ENCODE measurements at regions not wholly inside any gene's neighbourhood (a gene's known extent, or its start where the extent isn't known, plus 50 kb on each side); places are given as distances from the start of the nearest gene placed in this dataset.

- no peak overlapping the region for H3K4me3 Mint-ChIP-seq
- H3K27ac Mint-ChIP-seq = no peak overlapping the region
- no peaks in the 10 kb centered on the region for H3K9me3 Mint-ChIP-seq
- H3K4me1 Mint-ChIP-seq = no peaks in the 10 kb centered on the region
- H3K36me3 Mint-ChIP-seq = no peaks in the 10 kb centered on the region
- H3K27me3 Mint-ChIP-seq = peaks cover 11% of the 10 kb centered on the region
These were observed 90.2 kb upstream of the UQCRFS1 start for GRCh38 chr19:29303069-29303718.

- no peaks in the 10 kb centered on the region for H3K4me1 Mint-ChIP-seq
- no peak overlapping the region for H3K4me3 Mint-ChIP-seq
- no peaks in the 10 kb centered on the region for H3K9me3 Mint-ChIP-seq
- H3K27me3 Mint-ChIP-seq = peaks cover 14% of the 10 kb centered on the region
- no peak overlapping the region for H3K27ac Mint-ChIP-seq
- H3K36me3 Mint-ChIP-seq = no peaks in the 10 kb centered on the region
These were observed 90.8 kb upstream of the UQCRFS1 start for GRCh38 chr19:29303719-29304090.

GRCh38 chr19:29305268-29305667 is 92.3 kb upstream of the UQCRFS1 start:
- Mint-ChIP-seq H3K27ac (no peak overlapping the region), H3K4me1 (no peaks in the 10 kb centered on the region), H3K36me3 (no peaks in the 10 kb centered on the region), H3K9me3 (no peaks in the 10 kb centered on the region), H3K27me3 (peaks cover 14% of the 10 kb centered on the region), H3K4me3 (no peak overlapping the region)

- no peaks in the 10 kb centered on the region for H3K4me1 Mint-ChIP-seq
- H3K4me3 Mint-ChIP-seq = no peak overlapping the region
- no peak overlapping the region for H3K27ac Mint-ChIP-seq
- H3K27me3 Mint-ChIP-seq = peaks cover 22% of the 10 kb centered on the region
- no peaks in the 10 kb centered on the region for H3K9me3 Mint-ChIP-seq
- H3K36me3 Mint-ChIP-seq = no peaks in the 10 kb centered on the region
These were observed 96.1 kb upstream of the UQCRFS1 start for GRCh38 chr19:29308977-29309590.

- Mint-ChIP-seq H3K4me1 (no peaks in the 10 kb centered on the region), H3K4me3 (no peak overlapping the region), H3K36me3 (no peaks in the 10 kb centered on the region), H3K9me3 (no peaks in the 10 kb centered on the region), H3K27ac (no peak overlapping the region), H3K27me3 (peaks cover 23% of the 10 kb centered on the region)
These were observed 96.7 kb upstream of the UQCRFS1 start for GRCh38 chr19:29309637-29310036.

GRCh38 chr19:29311191-29311790 is 98.3 kb upstream of the UQCRFS1 start:
- no peaks in the 10 kb centered on the region for H3K9me3 Mint-ChIP-seq
- H3K27ac Mint-ChIP-seq = no peak overlapping the region
- no peak overlapping the region for H3K4me3 Mint-ChIP-seq
- no peaks in the 10 kb centered on the region for H3K36me3 Mint-ChIP-seq
- H3K27me3 Mint-ChIP-seq = peaks cover 20% of the 10 kb centered on the region
- H3K4me1 Mint-ChIP-seq = no peaks in the 10 kb centered on the region

GRCh38 chr19:29315556-29316190 is 102.7 kb upstream of the UQCRFS1 start:
- no peaks in the 10 kb centered on the region for H3K4me1 Mint-ChIP-seq
- no peaks in the 10 kb centered on the region for H3K36me3 Mint-ChIP-seq
- peaks cover 16% of the 10 kb centered on the region for H3K27me3 Mint-ChIP-seq
- no peak overlapping the region for H3K27ac Mint-ChIP-seq
- H3K9me3 Mint-ChIP-seq = no peaks in the 10 kb centered on the region
- H3K4me3 Mint-ChIP-seq = no peak overlapping the region

GRCh38 chr19:29318581-29318980 is 105.6 kb upstream of the UQCRFS1 start:
- H3K9me3 Mint-ChIP-seq = no peaks in the 10 kb centered on the region
- H3K36me3 Mint-ChIP-seq = no peaks in the 10 kb centered on the region
- no peak overlapping the region for H3K4me3 Mint-ChIP-seq
- peaks cover 8% of the 10 kb centered on the region for H3K27me3 Mint-ChIP-seq
- no peak overlapping the region for H3K27ac Mint-ChIP-seq
- no peaks in the 10 kb centered on the region for H3K4me1 Mint-ChIP-seq

- peaks cover 4% of the 10 kb centered on the region for H3K4me1 Mint-ChIP-seq
- H3K27ac Mint-ChIP-seq = no peak overlapping the region
- peaks cover 3% of the 10 kb centered on the region for H3K27me3 Mint-ChIP-seq
- H3K4me3 Mint-ChIP-seq = no peak overlapping the region
- no peaks in the 10 kb centered on the region for H3K9me3 Mint-ChIP-seq
- no peaks in the 10 kb centered on the region for H3K36me3 Mint-ChIP-seq
These were observed 107.1 kb upstream of the UQCRFS1 start for GRCh38 chr19:29320086-29320485.

GRCh38 chr19:29320618-29321017 is 107.7 kb upstream of the UQCRFS1 start:
- Mint-ChIP-seq H3K4me3 (no peak overlapping the region), H3K4me1 (peaks cover 7% of the 10 kb centered on the region), H3K36me3 (no peaks in the 10 kb centered on the region), H3K27ac (no peak overlapping the region), H3K27me3 (peaks cover 3% of the 10 kb centered on the region), H3K9me3 (no peaks in the 10 kb centered on the region)

GRCh38 chr19:29321116-29321515 is 108.2 kb upstream of the UQCRFS1 start:
- H3K27me3 Mint-ChIP-seq = peaks cover 3% of the 10 kb centered on the region
- no peak overlapping the region for H3K4me3 Mint-ChIP-seq
- H3K27ac Mint-ChIP-seq = no peak overlapping the region
- H3K4me1 Mint-ChIP-seq = peaks cover 7% of the 10 kb centered on the region
- H3K9me3 Mint-ChIP-seq = no peaks in the 10 kb centered on the region
- H3K36me3 Mint-ChIP-seq = no peaks in the 10 kb centered on the region

- Mint-ChIP-seq H3K27ac (no peak overlapping the region), H3K9me3 (peaks cover 1% of the 10 kb centered on the region), H3K4me1 (peaks cover 7% of the 10 kb centered on the region), H3K4me3 (no peak overlapping the region), H3K27me3 (peaks cover 3% of the 10 kb centered on the region), H3K36me3 (no peaks in the 10 kb centered on the region)
These were observed 110.1 kb upstream of the UQCRFS1 start for GRCh38 chr19:29323021-29323430.

GRCh38 chr19:29323440-29324290 is 110.7 kb upstream of the UQCRFS1 start:
- Mint-ChIP-seq H3K27me3 (peaks cover under 1% of the 10 kb centered on the region), H3K4me1 (peaks cover 7% of the 10 kb centered on the region), H3K27ac (no peak overlapping the region), H3K36me3 (no peaks in the 10 kb centered on the region), H3K9me3 (peaks cover 7% of the 10 kb centered on the region), H3K4me3 (no peak overlapping the region)

GRCh38 chr19:29324291-29324680 is 111.3 kb upstream of the UQCRFS1 start:
- H3K4me3 Mint-ChIP-seq = no peak overlapping the region
- H3K9me3 Mint-ChIP-seq = peaks cover 8% of the 10 kb centered on the region
- peaks cover 7% of the 10 kb centered on the region for H3K4me1 Mint-ChIP-seq
- H3K27me3 Mint-ChIP-seq = no peaks in the 10 kb centered on the region
- no peak overlapping the region for H3K27ac Mint-ChIP-seq
- H3K36me3 Mint-ChIP-seq = no peaks in the 10 kb centered on the region

GRCh38 chr19:29324717-29325116 is 111.8 kb upstream of the UQCRFS1 start:
- Mint-ChIP-seq H3K36me3 (no peaks in the 10 kb centered on the region), H3K9me3 (peaks cover 8% of the 10 kb centered on the region), H3K27me3 (no peaks in the 10 kb centered on the region), H3K4me3 (no peak overlapping the region), H3K27ac (no peak overlapping the region), H3K4me1 (peaks cover 7% of the 10 kb centered on the region)
